ENCODE measurements at regions not wholly inside any gene's neighbourhood (a gene's known extent, or its start where the extent isn't known, plus 50 kb on each side); places are given as distances from the start of the nearest gene placed in this dataset.

- TF ChIP-seq CTCF (IDR thresholded peaks at IDR 0.05) (no peak), POLR2AphosphoS5 (IDR thresholded peaks at IDR 0.05) (no peak)
Measured at GRCh38 chr22:48670731-48671130, 1156.9 kb downstream of the BRD1 start.
